H1 (cell line): ENCODE measurements at regions not wholly inside any gene's neighbourhood (a gene's known extent, or its start where the extent isn't known, plus 50 kb on each side); places are given as distances from the start of the nearest gene placed in this dataset.

ENCODE experiments used
- ASH2L ChIP-seq: fragments of 200-600, 300-600 bp; sonication (generic); IDR thresholded peaks from one replicate; pipeline ENCODE4 v1.7.1; 2017; ENCODE audit warnings: low read length
- BACH1 ChIP-seq: IDR thresholded peaks from 2 replicates; pipeline ENCODE4 v1.6.1; 2012; ENCODE audit warnings: low read length, improper control_type of control experiment
- CTCF ChIP-seq, 3 experiments: IDR thresholded peaks; 1 replicate in 2 of 3; 2 replicates in 1 of 3; pipeline versions ENCODE4 v1.5.1 to v1.6.1; 2011; ENCODE audit warnings: low read length in 3 of 3, mild to moderate bottlenecking in 3 of 3, inconsistent platforms in 2 of 3, low read depth in 1 of 3, moderate library complexity in 1 of 3; ENCODE audit not compliant: insufficient read depth in 1 of 3; ENCODE audit errors: control extremely low read depth in 1 of 3
- EGR1 ChIP-seq: IDR thresholded peaks from 2 replicates; pipeline ENCODE4 v1.6.1; 2011; ENCODE audit warnings: low read depth, low read length, borderline replicate concordance
- EZH2 ChIP-seq: fragments of 200-600 bp; sonication (generic); IDR thresholded peaks from 2 replicates; pipeline ENCODE4 v1.7.1; 2012; ENCODE audit warnings: low read depth, mild to moderate bottlenecking, moderate library complexity, low read length, inconsistent platforms; ENCODE audit not compliant: severe bottlenecking
- PHF8 ChIP-seq: fragments of 200-600 bp; sonication (generic); conservative IDR thresholded peaks from 2 replicates; pipeline ENCODE4 v1.7.1; 2012; ENCODE audit warnings: low read depth, mild to moderate bottlenecking, inconsistent platforms, low read length, moderate library complexity
- POLR2A ChIP-seq, 2 experiments: IDR thresholded peaks; 1 replicate in 1 of 2; 2 replicates in 1 of 2; pipeline ENCODE4 v1.6.1; 2011; ENCODE audit warnings: low read depth in 2 of 2, low read length in 2 of 2, mild to moderate bottlenecking in 2 of 2; ENCODE audit errors: control extremely low read depth in 1 of 2
- POU5F1 ChIP-seq: IDR thresholded peaks from 2 replicates; pipeline ENCODE4 v1.6.1; 2011; ENCODE audit warnings: low read depth, mild to moderate bottlenecking, low read length, moderate library complexity
- RAD21 ChIP-seq, 2 experiments: IDR thresholded peaks in 1 of 2; conservative IDR thresholded peaks in 1 of 2; 2 replicates each; pipeline ENCODE4 v1.6.1; 2011; ENCODE audit warnings: low read depth in 2 of 2, low read length in 2 of 2, improper control_type of control experiment in 1 of 2, inconsistent platforms in 1 of 2, mild to moderate bottlenecking in 1 of 2, moderate library complexity in 1 of 2
- RXRA ChIP-seq: IDR thresholded peaks from 2 replicates; pipeline ENCODE4 v1.6.1; 2011; ENCODE audit warnings: low read depth, mild to moderate bottlenecking, low read length, moderate library complexity; ENCODE audit not compliant: insufficient read depth
- SIN3A ChIP-seq, 2 experiments: IDR thresholded peaks in 1 of 2; conservative IDR thresholded peaks in 1 of 2; 2 replicates each; pipeline ENCODE4 v1.6.1; 2011 to 2012; ENCODE audit warnings: low read length in 2 of 2, improper control_type of control experiment in 1 of 2, low read depth in 1 of 2, mild to moderate bottlenecking in 1 of 2
- TBP ChIP-seq: IDR thresholded peaks from 2 replicates; pipeline ENCODE4 v1.6.1; 2011; ENCODE audit warnings: low read depth, low read length, improper control_type of control experiment
- USF2 ChIP-seq: IDR thresholded peaks from 2 replicates; pipeline ENCODE4 v1.6.1; 2011; ENCODE audit warnings: low read length, improper control_type of control experiment

GRCh38 chr6:2492686-2493523 is 247.5 kb upstream of the GMDS start:
- TF ChIP-seq CTCF (IDR thresholded peaks at IDR 0.05; ENCODE audit: control extremely low read depth in 1 of 3, insufficient read depth in 1 of 3, low read depth in 1 of 3, low read length in 3 of 3) (no peak), SIN3A (conservative IDR thresholded peaks at IDR 0.05 in 1 of 2, IDR thresholded peaks at IDR 0.05 in 1 of 2; ENCODE audit: low read depth in 1 of 2, low read length in 2 of 2) (no peak), EZH2 (no peak), RXRA (no peak), POLR2A (IDR thresholded peaks at IDR 0.05; ENCODE audit: control extremely low read depth in 1 of 2, low read depth in 2 of 2, low read length in 2 of 2) (no peak), USF2 (no peak), PHF8 (no peak), TBP (no peak), ASH2L (no peak), EGR1 (no peak), POU5F1 (no peak), BACH1 (no peak), RAD21 (IDR thresholded peaks at IDR 0.05 in 1 of 2, conservative IDR thresholded peaks at IDR 0.05 in 1 of 2; ENCODE audit: low read depth in 2 of 2, low read length in 2 of 2) (no peak)
